MM.1S (cell line): ENCODE measurements at regions not wholly inside any gene's neighbourhood (a gene's known extent, or its start where the extent isn't known, plus 50 kb on each side); places are given as distances from the start of the nearest gene placed in this dataset.

Experiments used
- DNase-seq: peaks from one replicate; pipeline ENCODE4 v3.0.0-alpha.2; 2015
- H2AFZ ChIP-seq: fragments of 300-600 bp; sonication (generic); 2 replicates; pipeline ENCODE4 v1.6.0; 2016; ENCODE audit warnings: antibody characterized with exemption, low read length
- H3F3A ChIP-seq: fragments of 300-600 bp; sonication (generic); 2 replicates; pipeline ENCODE4 v1.6.1; 2016; ENCODE audit warnings: mild to moderate bottlenecking, antibody characterized with exemption, low read length, moderate library complexity, mixed read lengths; ENCODE audit not compliant: insufficient read depth
- H3K27ac ChIP-seq: fragments of 300-600 bp; sonication (generic); 2 replicates; pipeline ENCODE4 v1.5.1; 2016; ENCODE audit warnings: mild to moderate bottlenecking, low read length
- H3K27me3 ChIP-seq: fragments of 300-600 bp; sonication (generic); replicated peaks from 2 replicates; pipeline ENCODE4 v1.6.0; 2016; ENCODE audit warnings: low read length; ENCODE audit not compliant: insufficient read depth
- H3K36me3 ChIP-seq: fragments of 300-600 bp; sonication (generic); replicated peaks from 2 replicates; pipeline ENCODE4 v1.6.1; 2016; ENCODE audit warnings: mild to moderate bottlenecking, low read length, mixed read lengths; ENCODE audit not compliant: insufficient read depth
- H3K4me1 ChIP-seq: fragments of 300-600 bp; sonication (generic); 2 replicates; pipeline ENCODE4 v1.6.1; 2016; ENCODE audit warnings: low read length, mixed read lengths
- H3K4me2 ChIP-seq: fragments of 300-600 bp; sonication (generic); 2 replicates; pipeline ENCODE4 v1.6.0; 2016; ENCODE audit warnings: low read depth, low read length
- H3K4me3 ChIP-seq: fragments of 300-600 bp; sonication (generic); 2 replicates; pipeline ENCODE4 v1.5.1; 2016; ENCODE audit warnings: low read length, mixed read lengths
- H3K79me2 ChIP-seq: fragments of 300-600 bp; sonication (generic); 2 replicates; pipeline ENCODE4 v1.6.1; 2016; ENCODE audit warnings: mixed run types, low read length, mixed read lengths
- H3K9ac ChIP-seq: fragments of 300-600 bp; sonication (generic); 2 replicates; pipeline ENCODE4 v1.6.1; 2016; ENCODE audit warnings: low read length, mixed read lengths
- H3K9me2 ChIP-seq: fragments of 300-600 bp; sonication (generic); replicated peaks from 2 replicates; pipeline ENCODE4 v1.6.1; 2016; ENCODE audit warnings: mild to moderate bottlenecking, low read length, mixed read lengths; ENCODE audit not compliant: insufficient read depth
- H3K9me3 ChIP-seq: fragments of 300-600 bp; sonication (generic); replicated peaks from 2 replicates; pipeline ENCODE4 v1.6.1; 2016; ENCODE audit warnings: mild to moderate bottlenecking, low read length, mixed read lengths; ENCODE audit not compliant: insufficient read depth
- H4K20me1 ChIP-seq: fragments of 300-600 bp; sonication (generic); 2 replicates; pipeline ENCODE4 v1.6.1; 2016; ENCODE audit warnings: mild to moderate bottlenecking, low read length, moderate library complexity, mixed read lengths; ENCODE audit not compliant: insufficient read depth
- EZH2 ChIP-seq: fragments of 300-600 bp; sonication (generic); optimal IDR thresholded peaks from 2 replicates; pipeline ENCODE3; 2017; ENCODE audit warnings: low read depth, mild to moderate bottlenecking, antibody characterized with exemption, low read length, mixed read lengths
- EZH2phosphoT487 ChIP-seq: fragments of 300-600 bp; sonication (generic); IDR thresholded peaks from 2 replicates; pipeline ENCODE4 v1.6.1; 2018; ENCODE audit warnings: antibody characterized with exemption, low read length
- TF ChIP-seq, protein P1 (sequence below): fragments of 300-600 bp; sonication (generic); IDR thresholded peaks from 2 replicates; pipeline ENCODE4 v1.5.1; 2016; ENCODE audit warnings: antibody characterized with exemption, low read length, mixed read lengths

DNA sequence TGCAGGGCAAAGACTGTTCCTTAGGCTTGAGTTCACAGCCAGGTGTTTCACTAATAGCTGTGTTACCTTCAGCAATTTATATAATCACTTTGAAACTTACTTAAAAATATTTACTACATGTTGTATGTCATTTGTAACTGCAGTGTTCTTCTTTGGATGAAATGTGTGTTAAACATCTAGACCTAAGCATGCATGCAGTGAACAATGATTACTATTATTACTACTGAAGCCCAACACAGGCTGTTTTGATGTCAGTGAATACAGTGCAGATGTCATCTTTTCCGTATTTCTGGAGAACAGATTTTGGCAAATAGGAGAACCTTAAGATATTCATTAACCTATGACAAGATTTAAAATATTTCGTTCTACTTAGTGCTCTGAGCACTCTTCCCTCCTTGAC lies 101.8 kb upstream of the ANK2 start:
- Histone ChIP-seq H3F3A (no peaks in the 10 kb centered on the region), H3K79me2 (no peaks in the 10 kb centered on the region), H3K27me3 (no peaks in the 10 kb centered on the region), H3K9me3 (no peaks in the 10 kb centered on the region), H4K20me1 (no peaks in the 10 kb centered on the region), H3K4me3 (no peak overlapping the region), H3K4me2 (no peak overlapping the region), H2AFZ (no peak overlapping the region), H3K9me2 (no peaks in the 10 kb centered on the region), H3K27ac (no peak overlapping the region), H3K4me1 (no peaks in the 10 kb centered on the region), H3K9ac (no peak overlapping the region), H3K36me3 (no peaks in the 10 kb centered on the region)
- DNase-seq: no peak
- TF ChIP-seq EZH2 (no peak), EZH2phosphoT487 (no peak)
- TF ChIP-seq, protein P1, sequence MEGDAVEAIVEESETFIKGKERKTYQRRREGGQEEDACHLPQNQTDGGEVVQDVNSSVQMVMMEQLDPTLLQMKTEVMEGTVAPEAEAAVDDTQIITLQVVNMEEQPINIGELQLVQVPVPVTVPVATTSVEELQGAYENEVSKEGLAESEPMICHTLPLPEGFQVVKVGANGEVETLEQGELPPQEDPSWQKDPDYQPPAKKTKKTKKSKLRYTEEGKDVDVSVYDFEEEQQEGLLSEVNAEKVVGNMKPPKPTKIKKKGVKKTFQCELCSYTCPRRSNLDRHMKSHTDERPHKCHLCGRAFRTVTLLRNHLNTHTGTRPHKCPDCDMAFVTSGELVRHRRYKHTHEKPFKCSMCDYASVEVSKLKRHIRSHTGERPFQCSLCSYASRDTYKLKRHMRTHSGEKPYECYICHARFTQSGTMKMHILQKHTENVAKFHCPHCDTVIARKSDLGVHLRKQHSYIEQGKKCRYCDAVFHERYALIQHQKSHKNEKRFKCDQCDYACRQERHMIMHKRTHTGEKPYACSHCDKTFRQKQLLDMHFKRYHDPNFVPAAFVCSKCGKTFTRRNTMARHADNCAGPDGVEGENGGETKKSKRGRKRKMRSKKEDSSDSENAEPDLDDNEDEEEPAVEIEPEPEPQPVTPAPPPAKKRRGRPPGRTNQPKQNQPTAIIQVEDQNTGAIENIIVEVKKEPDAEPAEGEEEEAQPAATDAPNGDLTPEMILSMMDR: no peak

DNA sequence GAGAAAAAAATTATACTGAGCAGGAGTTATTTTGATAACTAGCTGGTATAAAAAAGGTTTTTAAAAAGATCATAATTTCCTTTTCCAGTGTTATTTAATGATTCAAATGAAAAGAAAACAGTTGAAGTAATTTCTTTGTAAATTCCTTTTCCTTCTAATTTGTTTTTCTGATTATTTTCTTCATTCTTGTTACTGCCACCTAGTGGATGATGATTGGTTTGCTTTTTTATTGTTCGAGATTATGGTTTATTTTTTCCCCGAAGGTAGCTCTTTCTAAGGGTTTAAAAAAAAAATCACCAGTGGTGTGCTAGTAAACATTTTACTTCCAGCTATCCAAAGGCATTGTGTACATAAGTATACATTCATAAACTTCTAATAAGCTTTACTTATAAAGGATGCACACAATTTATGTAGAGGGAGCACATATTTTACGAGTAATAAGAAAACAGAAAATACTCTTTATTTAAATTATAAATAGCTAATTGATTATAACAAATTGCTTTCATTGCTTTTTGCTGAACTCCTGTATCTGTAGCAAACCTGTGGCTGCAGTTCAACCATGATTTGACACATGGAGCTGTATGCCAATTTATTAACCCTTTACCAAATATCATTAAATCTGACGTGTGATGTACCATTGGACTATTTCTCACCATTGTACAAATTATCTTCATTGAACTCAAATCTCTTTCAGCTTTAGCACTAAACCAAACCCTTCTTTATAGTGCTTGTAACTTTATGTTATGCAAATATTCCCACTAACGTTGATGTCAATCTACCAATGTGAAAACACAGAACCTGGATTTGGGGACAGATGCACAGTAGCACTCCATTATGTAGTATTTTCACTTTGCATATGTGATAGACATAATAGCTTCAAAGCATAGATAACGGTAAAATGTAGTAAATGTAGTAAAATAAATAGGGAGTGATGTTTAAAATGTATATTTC lies 97.8 kb upstream of the ANK2 start:
- Histone ChIP-seq H4K20me1 (no peaks in the 10 kb centered on the region), H3K4me1 (no peaks in the 10 kb centered on the region), H3K36me3 (no peaks in the 10 kb centered on the region), H3K9me3 (no peaks in the 10 kb centered on the region), H3K27ac (no peak overlapping the region), H3K4me2 (no peak overlapping the region), H3K9ac (no peak overlapping the region), H3K9me2 (no peaks in the 10 kb centered on the region), H3F3A (no peaks in the 10 kb centered on the region), H3K4me3 (no peak overlapping the region), H2AFZ (no peak overlapping the region; the same call in 1 of the 2 replicates), H3K79me2 (no peaks in the 10 kb centered on the region), H3K27me3 (no peaks in the 10 kb centered on the region)
- TF ChIP-seq, protein P1: peak; percentile 58
- TF ChIP-seq EZH2phosphoT487: no peak
- peak; percentile 24 for DNase-seq

DNA sequence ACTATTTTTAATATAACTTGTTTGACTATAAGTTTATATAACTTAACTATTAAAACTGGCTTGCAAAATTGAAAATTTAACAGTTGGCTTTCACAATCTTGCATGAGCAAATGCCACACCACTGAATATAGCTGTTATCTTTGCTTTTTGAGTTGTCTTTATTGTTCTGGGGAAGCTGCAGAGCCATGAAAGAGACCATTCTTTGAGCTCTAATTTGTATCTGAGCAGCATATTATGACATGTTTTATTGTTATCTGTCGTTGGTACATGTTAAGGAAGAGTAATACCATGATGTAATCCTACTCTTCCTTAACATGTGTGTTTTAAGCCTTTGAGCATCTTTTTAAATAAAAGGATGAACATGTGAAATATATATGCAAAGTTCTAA lies 97.1 kb upstream of the ANK2 start:
- no peak overlapping the region for H2AFZ ChIP-seq
- no peaks in the 10 kb centered on the region for H3K79me2 ChIP-seq
- no peaks in the 10 kb centered on the region for H3K9me2 ChIP-seq
- no peak overlapping the region for H3K4me2 ChIP-seq
- H3K36me3 ChIP-seq: no peaks in the 10 kb centered on the region
- no peaks in the 10 kb centered on the region for H3K27me3 ChIP-seq
- no peak overlapping the region for H3K9ac ChIP-seq
- TF ChIP-seq EZH2phosphoT487 (no peak), EZH2 (no peak)
- TF ChIP-seq, protein P1: no peak
- no peak for DNase-seq
- H3F3A ChIP-seq: no peaks in the 10 kb centered on the region
- H4K20me1 ChIP-seq: no peaks in the 10 kb centered on the region
- H3K27ac ChIP-seq: no peak overlapping the region
- no peaks in the 10 kb centered on the region for H3K4me1 ChIP-seq
- H3K4me3 ChIP-seq: no peak overlapping the region
- H3K9me3 ChIP-seq: no peaks in the 10 kb centered on the region
